Astrocyte (in vitro differentiated cells and primary cell): ENCODE measurements at regions not wholly inside any gene's neighbourhood (a gene's known extent, or its start where the extent isn't known, plus 50 kb on each side); places are given as distances from the start of the nearest gene placed in this dataset.
"Not testable (repeated sequence)": the region's sequence is repeated elsewhere in the genome, so short reads cannot be mapped to it uniquely, and the experiment has no call there.

ENCODE experiments used
- DNase-seq: peaks from one replicate; pipeline ENCODE4 v3.0.0-alpha.2; 2010; ENCODE audit warnings: low read depth
- FAIRE-seq: peaks from 2 replicates; lab custom pipeline; 2011; peaks lifted over from hg19 to GRCh38; lab: Jason Lieb, UNC
- H2AFZ ChIP-seq: 2 replicates; pipeline ENCODE4 v1.6.0; 2012; ENCODE audit warnings: low read depth, low read length, inconsistent platforms
- H3K27ac ChIP-seq: 2 replicates; pipeline ENCODE4 v1.5.1; 2011; ENCODE audit warnings: low read depth, low read length, inconsistent platforms
- H3K27me3 ChIP-seq: 2 replicates; pipeline ENCODE4 v1.6.0; 2011; ENCODE audit warnings: low read length, inconsistent platforms; ENCODE audit not compliant: insufficient read depth
- H3K36me3 ChIP-seq: 2 replicates; pipeline ENCODE4 v1.5.1; 2011; ENCODE audit warnings: low read length, inconsistent platforms; ENCODE audit not compliant: insufficient read depth
- H3K4me1 ChIP-seq: 2 replicates; pipeline ENCODE4 v1.5.1; 2011; ENCODE audit warnings: low read length, inconsistent platforms; ENCODE audit not compliant: insufficient read depth
- H3K4me2 ChIP-seq: 2 replicates; pipeline ENCODE4 v1.6.0; 2012; ENCODE audit warnings: low read length, inconsistent platforms
- H3K4me3 ChIP-seq: 2 replicates; pipeline ENCODE4 v1.5.1; 2011; ENCODE audit warnings: low read depth, mild to moderate bottlenecking, low read length, inconsistent platforms; ENCODE audit not compliant: insufficient read depth
- H3K79me2 ChIP-seq: 2 replicates; pipeline ENCODE4 v1.6.0; 2012; ENCODE audit warnings: mild to moderate bottlenecking, low read length, inconsistent platforms; ENCODE audit not compliant: insufficient read depth
- H3K9ac ChIP-seq: 2 replicates; pipeline ENCODE4 v1.6.0; 2012; ENCODE audit warnings: mild to moderate bottlenecking, low read length, inconsistent platforms
- H3K9me3 ChIP-seq: 2 replicates; pipeline ENCODE4 v1.5.1; 2012; ENCODE audit warnings: low read depth, mild to moderate bottlenecking, low read length, inconsistent platforms; ENCODE audit not compliant: insufficient read depth
- H4K20me1 ChIP-seq: 2 replicates; pipeline ENCODE4 v1.6.0; 2012; ENCODE audit warnings: low read length, inconsistent platforms; ENCODE audit not compliant: insufficient read depth
- H3K27ac Mint-ChIP-seq: one replicate; pipeline ENCODE4 v1.8.0; 2021; ENCODE audit warnings: mild to moderate bottlenecking, mixed read lengths; ENCODE audit not compliant: unreplicated experiment
- H3K27me3 Mint-ChIP-seq: one replicate; pipeline ENCODE4 v1.8.0; 2021; ENCODE audit warnings: low read depth, mixed read lengths; ENCODE audit not compliant: unreplicated experiment
- H3K36me3 Mint-ChIP-seq: one replicate; pipeline ENCODE4 v1.8.0; 2021; ENCODE audit warnings: low read depth, mixed read lengths; ENCODE audit not compliant: unreplicated experiment
- H3K4me1 Mint-ChIP-seq: one replicate; pipeline ENCODE4 v1.8.0; 2021; ENCODE audit warnings: low read depth, mixed read lengths; ENCODE audit not compliant: unreplicated experiment
- H3K4me3 Mint-ChIP-seq: one replicate; pipeline ENCODE4 v1.8.0; 2021; ENCODE audit warnings: mild to moderate bottlenecking, moderate library complexity, mixed read lengths; ENCODE audit not compliant: unreplicated experiment
- H3K9me3 Mint-ChIP-seq: one replicate; pipeline ENCODE4 v1.8.0; 2021; ENCODE audit warnings: mild to moderate bottlenecking, mixed read lengths; ENCODE audit not compliant: unreplicated experiment
- CTCF ChIP-seq: IDR thresholded peaks from 2 replicates; pipeline ENCODE4 v1.5.1; 2011; ENCODE audit warnings: low read depth, mild to moderate bottlenecking, inconsistent platforms, low read length, moderate library complexity; ENCODE audit not compliant: insufficient read depth
- EZH2 ChIP-seq: IDR thresholded peaks from 2 replicates; pipeline ENCODE4 v1.6.1; 2012; ENCODE audit warnings: mild to moderate bottlenecking, low read length, inconsistent platforms; ENCODE audit not compliant: insufficient read depth

GRCh38 chr1:192497214-192497794 lies 78.3 kb upstream of the RGS1 start:
- H3K4me1 ChIP-seq = peaks cover under 1% of the 10 kb centered on the region
- peaks cover 2% of the 10 kb centered on the region for H3K4me1 Mint-ChIP-seq
- H3K27ac Mint-ChIP-seq = no peak overlapping the region

GRCh38 chr1:192498092-192498491 lies 77.5 kb upstream of the RGS1 start:
- not testable (repeated sequence) for H3K9me3 Mint-ChIP-seq, H3K27me3 Mint-ChIP-seq, H4K20me1 ChIP-seq, H3K4me3 ChIP-seq, H3K4me3 Mint-ChIP-seq, H3K27ac ChIP-seq, H3K9me3 ChIP-seq, DNase-seq, H3K9ac ChIP-seq, H3K27me3 ChIP-seq, FAIRE-seq, H3K79me2 ChIP-seq, H3K4me1 ChIP-seq, H3K4me2 ChIP-seq, H3K27ac Mint-ChIP-seq, H2AFZ ChIP-seq, H3K36me3 ChIP-seq, H3K4me1 Mint-ChIP-seq, H3K36me3 Mint-ChIP-seq

More at GRCh38 chr1:192497214-192497794, 78.3 kb upstream of the RGS1 start:
- H3K4me3 ChIP-seq = no peak overlapping the region
- no peaks in the 10 kb centered on the region for H3K36me3 ChIP-seq
- no peak overlapping the region for H3K4me2 ChIP-seq
- H3K9ac ChIP-seq = no peak overlapping the region
- Mint-ChIP-seq H3K9me3 (no peaks in the 10 kb centered on the region), H3K36me3 (no peaks in the 10 kb centered on the region), H3K27me3 (no peaks in the 10 kb centered on the region), H3K4me3 (no peak overlapping the region)
- H3K27ac ChIP-seq = no peak overlapping the region
- FAIRE-seq (no peak), DNase-seq (no peak)
- H3K9me3 ChIP-seq = no peaks in the 10 kb centered on the region
- no peak overlapping the region for H2AFZ ChIP-seq
- no peaks in the 10 kb centered on the region for H3K79me2 ChIP-seq
- H4K20me1 ChIP-seq = no peaks in the 10 kb centered on the region
- H3K27me3 ChIP-seq = no peaks in the 10 kb centered on the region
- TF ChIP-seq EZH2 (no peak), CTCF (no peak)

- H3K9ac ChIP-seq, H3K4me1 ChIP-seq, DNase-seq, H2AFZ ChIP-seq, H3K36me3 ChIP-seq, H3K9me3 ChIP-seq, H3K4me1 Mint-ChIP-seq, H3K4me3 ChIP-seq, H3K4me2 ChIP-seq, H3K27me3 ChIP-seq, H3K4me3 Mint-ChIP-seq, H3K27me3 Mint-ChIP-seq, H3K9me3 Mint-ChIP-seq, FAIRE-seq, H3K36me3 Mint-ChIP-seq, H3K79me2 ChIP-seq, H3K27ac Mint-ChIP-seq, H4K20me1 ChIP-seq, H3K27ac ChIP-seq: not testable (repeated sequence)
Observed at GRCh38 chr1:192499061-192499581, 76.5 kb upstream of the RGS1 start.

GRCh38 chr1:192500541-192500940 lies 75.0 kb upstream of the RGS1 start:
- not testable (repeated sequence) for H3K4me1 Mint-ChIP-seq, H3K9ac ChIP-seq, DNase-seq, H3K79me2 ChIP-seq, H3K4me3 ChIP-seq, H3K36me3 Mint-ChIP-seq, H2AFZ ChIP-seq, H3K36me3 ChIP-seq, H3K27ac ChIP-seq, FAIRE-seq, H3K9me3 Mint-ChIP-seq, H3K4me1 ChIP-seq, H3K27ac Mint-ChIP-seq, H3K4me3 Mint-ChIP-seq, H3K27me3 ChIP-seq, H3K4me2 ChIP-seq, H3K9me3 ChIP-seq, H4K20me1 ChIP-seq, H3K27me3 Mint-ChIP-seq
